Bronchial epithelial cell (primary cell): ENCODE measurements at regions not wholly inside any gene's neighbourhood (a gene's known extent, or its start where the extent isn't known, plus 50 kb on each side); places are given as distances from the start of the nearest gene placed in this dataset.

Experiments
- DNase-seq: peaks from one replicate; pipeline ENCODE4 v3.0.0-alpha.2; 2010; ENCODE audit warnings: low read depth
- FAIRE-seq: peaks from 2 replicates; lab custom pipeline; 2011; peaks lifted over from hg19 to GRCh38; lab: Jason Lieb, UNC
- H3K27me3 ChIP-seq: 2 replicates; pipeline ENCODE4 v1.5.1; 2011; ENCODE audit warnings: low read length; ENCODE audit not compliant: control insufficient read depth, insufficient read depth
- H3K36me3 ChIP-seq: 2 replicates; pipeline ENCODE4 v1.5.1; 2011; ENCODE audit warnings: low read length; ENCODE audit not compliant: control insufficient read depth, insufficient read depth
- H3K4me3 ChIP-seq: 2 replicates; pipeline ENCODE4 v1.5.1; 2011; ENCODE audit warnings: mild to moderate bottlenecking, low read depth, low read length, control low read depth
- CTCF ChIP-seq: IDR thresholded peaks from 2 replicates; pipeline ENCODE4 v1.5.1; 2011; ENCODE audit warnings: mild to moderate bottlenecking, moderate library complexity, low read length, control low read depth, inconsistent platforms; ENCODE audit not compliant: insufficient read depth, severe bottlenecking

- H3K36me3 ChIP-seq: no peaks in the 10 kb centered on the region
- FAIRE-seq (no peak), DNase-seq (peak; percentile 59)
- H3K4me3 ChIP-seq: no peak overlapping the region
- no peak for TF ChIP-seq CTCF
- H3K27me3 ChIP-seq: peaks cover 2% of the 10 kb centered on the region
Observed at GRCh38 chr12:100675432-100675831, 101.9 kb downstream of the GAS2L3 start.

- FAIRE-seq: no peak
- no peaks in the 10 kb centered on the region for H3K36me3 ChIP-seq
- H3K27me3 ChIP-seq: peaks cover 2% of the 10 kb centered on the region
- DNase-seq: no peak
- no peak overlapping the region for H3K4me3 ChIP-seq
- TF ChIP-seq CTCF: no peak
Observed at GRCh38 chr12:100681074-100681473, 107.6 kb downstream of the GAS2L3 start.

GRCh38 chr12:100682178-100682577 lies 108.7 kb downstream of the GAS2L3 start:
- peaks cover 2% of the 10 kb centered on the region for H3K27me3 ChIP-seq
- no peaks in the 10 kb centered on the region for H3K36me3 ChIP-seq
- H3K4me3 ChIP-seq: no peak overlapping the region
- FAIRE-seq: no peak
- TF ChIP-seq CTCF: no peak
- DNase-seq: no peak

- FAIRE-seq: no peak
- Histone ChIP-seq H3K36me3 (no peaks in the 10 kb centered on the region), H3K27me3 (no peaks in the 10 kb centered on the region), H3K4me3 (no peak overlapping the region)
- no peak for TF ChIP-seq CTCF
- no peak for DNase-seq
Observed at GRCh38 chr12:100687686-100688085, 106.9 kb upstream of the ANO4 start.

GRCh38 chr12:100688451-100688864 lies 106.1 kb upstream of the ANO4 start:
- TF ChIP-seq CTCF: no peak
- FAIRE-seq (no peak), DNase-seq (peak; percentile 47)
- H3K4me3 ChIP-seq: no peak overlapping the region
- no peaks in the 10 kb centered on the region for H3K36me3 ChIP-seq
- H3K27me3 ChIP-seq: no peaks in the 10 kb centered on the region

- no peak for TF ChIP-seq CTCF
- FAIRE-seq (no peak), DNase-seq (no peak)
- Histone ChIP-seq H3K36me3 (no peaks in the 10 kb centered on the region), H3K27me3 (no peaks in the 10 kb centered on the region), H3K4me3 (no peak overlapping the region)
Observed at GRCh38 chr12:100692502-100692901, 102.1 kb upstream of the ANO4 start.
